ENCODE measurements at regions not wholly inside any gene's neighbourhood (a gene's known extent, or its start where the extent isn't known, plus 50 kb on each side); places are given as distances from the start of the nearest gene placed in this dataset.

- no peak for DNase-seq
Observed at GRCh38 chr3:148601766-148602685, 95.7 kb upstream of the AGTR1 start.

- no peak for DNase-seq
Observed at GRCh38 chr3:148604270-148605085, 93.2 kb upstream of the AGTR1 start.

GRCh38 chr3:148605521-148605920 is 92.2 kb upstream of the AGTR1 start:
- DNase-seq = no peak

- DNase-seq = no peak
Observed at GRCh38 chr3:148606979-148607378, 90.7 kb upstream of the AGTR1 start.

- no peak for DNase-seq
Observed at GRCh38 chr3:148607491-148607890, 90.2 kb upstream of the AGTR1 start.

- DNase-seq = no peak
Observed at GRCh38 chr3:148612278-148612677, 85.4 kb upstream of the AGTR1 start.

- no peak for DNase-seq
Observed at GRCh38 chr3:148615382-148615781, 82.3 kb upstream of the AGTR1 start.

- no peak for DNase-seq
Observed at GRCh38 chr3:148625095-148625736, 72.5 kb upstream of the AGTR1 start.

- DNase-seq = no peak
Observed at GRCh38 chr3:148625991-148626390, 71.7 kb upstream of the AGTR1 start.

GRCh38 chr3:148629006-148629405 is 68.7 kb upstream of the AGTR1 start:
- no peak for DNase-seq

- no peak for DNase-seq
Observed at GRCh38 chr3:148631124-148631903, 66.4 kb upstream of the AGTR1 start.

GRCh38 chr3:148641722-148642121 is 56.0 kb upstream of the AGTR1 start:
- no peak for DNase-seq

GRCh38 chr3:148642214-148642613 is 55.5 kb upstream of the AGTR1 start:
- DNase-seq = no peak

- DNase-seq = no peak
Observed at GRCh38 chr3:148642616-148643015, 55.1 kb upstream of the AGTR1 start.

- no peak for DNase-seq
Observed at GRCh38 chr3:148643389-148643840, 54.3 kb upstream of the AGTR1 start.

- DNase-seq = no peak
Observed at GRCh38 chr3:148646126-148646665, 51.5 kb upstream of the AGTR1 start.
